ENCODE measurements at regions not wholly inside any gene's neighbourhood (a gene's known extent, or its start where the extent isn't known, plus 50 kb on each side); places are given as distances from the start of the nearest gene placed in this dataset.

GRCh38 chr9:88733651-88734421 is 198.9 kb downstream of the NXNL2 start:
- peaks cover 13 to 28% (median 27%) of the 10 kb centered on the region in 3 donors for H3K27me3 Mint-ChIP-seq
- no peak overlapping the region for H3K27ac Mint-ChIP-seq
- peaks cover 0 to 8% of the 10 kb centered on the region in 2 donors for H3K36me3 Mint-ChIP-seq
- no peak for ATAC-seq (ENCODE audit: low read depth in 2 of 2)
- no peak overlapping the region for H3K4me3 Mint-ChIP-seq
- peaks cover 0 to 11% (median 2%) of the 10 kb centered on the region in 7 donors for H3K9me3 Mint-ChIP-seq
- H3K4me1 Mint-ChIP-seq: no peaks in the 10 kb centered on the region
- DNase-seq: no peak

GRCh38 chr9:88734527-88734926 is 199.5 kb downstream of the NXNL2 start:
- Mint-ChIP-seq H3K9me3 (peaks cover 0 to 11% (median 2%) of the 10 kb centered on the region in 7 donors), H3K27ac (no peak overlapping the region), H3K4me1 (no peaks in the 10 kb centered on the region), H3K36me3 (peaks cover 0 to 8% of the 10 kb centered on the region in 2 donors), H3K27me3 (peaks cover 12 to 25% (median 22%) of the 10 kb centered on the region in 3 donors), H3K4me3 (no peak overlapping the region)
- no peak for DNase-seq
- ATAC-seq (ENCODE audit: low read depth in 2 of 2): no peak

- Mint-ChIP-seq H3K4me1 (no peaks in the 10 kb centered on the region), H3K27me3 (peaks cover 16 to 24% (median 19%) of the 10 kb centered on the region in 3 donors), H3K36me3 (peaks cover 0 to 2% of the 10 kb centered on the region in 2 donors), H3K4me3 (no peak overlapping the region), H3K27ac (no peak overlapping the region), H3K9me3 (peaks cover 0 to under 1% (median 0%) of the 10 kb centered on the region in 7 donors)
- ATAC-seq (ENCODE audit: low read depth in 2 of 2) (no peak), DNase-seq (no peak)
Observed at GRCh38 chr9:88736136-88736637, 201.2 kb downstream of the NXNL2 start.

- H3K4me3 Mint-ChIP-seq: no peak overlapping the region
- H3K9me3 Mint-ChIP-seq: no peaks in the 10 kb centered on the region
- DNase-seq: no peak
- H3K4me1 Mint-ChIP-seq: no peaks in the 10 kb centered on the region
- ATAC-seq (ENCODE audit: low read depth in 2 of 2): no peak
- no peaks in the 10 kb centered on the region for H3K36me3 Mint-ChIP-seq
- no peak overlapping the region for H3K27ac Mint-ChIP-seq
- peaks cover 19 to 27% (median 22%) of the 10 kb centered on the region in 3 donors for H3K27me3 Mint-ChIP-seq
Observed at GRCh38 chr9:88737031-88737430, 202.1 kb downstream of the NXNL2 start.

- Mint-ChIP-seq H3K4me3 (no peak overlapping the region), H3K36me3 (no peaks in the 10 kb centered on the region), H3K4me1 (no peaks in the 10 kb centered on the region), H3K27me3 (peaks cover 20 to 25% (median 22%) of the 10 kb centered on the region in 3 donors), H3K27ac (peak overlapping the region in 1 of 6 donors; percentile 48), H3K9me3 (no peaks in the 10 kb centered on the region)
- no peak for ATAC-seq (ENCODE audit: low read depth in 2 of 2)
- DNase-seq: no peak
Observed at GRCh38 chr9:88737876-88738275, 202.9 kb downstream of the NXNL2 start.

GRCh38 chr9:88738709-88739108 is 203.7 kb downstream of the NXNL2 start:
- no peaks in the 10 kb centered on the region for H3K36me3 Mint-ChIP-seq
- no peak for ATAC-seq (ENCODE audit: low read depth in 2 of 2)
- no peaks in the 10 kb centered on the region for H3K9me3 Mint-ChIP-seq
- H3K4me3 Mint-ChIP-seq: no peak overlapping the region
- DNase-seq: no peak
- H3K4me1 Mint-ChIP-seq: no peaks in the 10 kb centered on the region
- peaks cover 20 to 26% (median 22%) of the 10 kb centered on the region in 3 donors for H3K27me3 Mint-ChIP-seq
- no peak overlapping the region for H3K27ac Mint-ChIP-seq

- no peaks in the 10 kb centered on the region for H3K36me3 Mint-ChIP-seq
Observed at GRCh38 chr9:88739373-88739772, 204.4 kb downstream of the NXNL2 start.

GRCh38 chr9:88740844-88741243 is 205.9 kb downstream of the NXNL2 start:
- no peaks in the 10 kb centered on the region for H3K9me3 Mint-ChIP-seq
- ATAC-seq (ENCODE audit: low read depth in 2 of 2): no peak
- H3K36me3 Mint-ChIP-seq: no peaks in the 10 kb centered on the region
- H3K27ac Mint-ChIP-seq: no peak overlapping the region
- H3K27me3 Mint-ChIP-seq: peaks cover 20 to 37% (median 27%) of the 10 kb centered on the region in 3 donors
- DNase-seq: no peak
- no peaks in the 10 kb centered on the region for H3K4me1 Mint-ChIP-seq
- H3K4me3 Mint-ChIP-seq: no peak overlapping the region

More at GRCh38 chr9:88739373-88739772, 204.4 kb downstream of the NXNL2 start:
- Mint-ChIP-seq H3K4me3 (no peak overlapping the region), H3K4me1 (no peaks in the 10 kb centered on the region), H3K9me3 (no peaks in the 10 kb centered on the region), H3K27me3 (peaks cover 20 to 33% (median 22%) of the 10 kb centered on the region in 3 donors), H3K27ac (no peak overlapping the region)
- DNase-seq (no peak), ATAC-seq (ENCODE audit: low read depth in 2 of 2) (no peak)

- no peak for DNase-seq
- H3K27ac Mint-ChIP-seq: no peak overlapping the region
- no peaks in the 10 kb centered on the region for H3K36me3 Mint-ChIP-seq
- H3K4me1 Mint-ChIP-seq: no peaks in the 10 kb centered on the region
- H3K27me3 Mint-ChIP-seq: peaks cover 17 to 42% (median 25%) of the 10 kb centered on the region in 3 donors
- H3K9me3 Mint-ChIP-seq: no peaks in the 10 kb centered on the region
- H3K4me3 Mint-ChIP-seq: no peak overlapping the region
- no peak for ATAC-seq (ENCODE audit: low read depth in 2 of 2)
Observed at GRCh38 chr9:88741335-88741734, 206.4 kb downstream of the NXNL2 start.

GRCh38 chr9:88742483-88742882 is 207.5 kb downstream of the NXNL2 start:
- Mint-ChIP-seq H3K4me1 (no peaks in the 10 kb centered on the region), H3K4me3 (no peak overlapping the region), H3K27me3 (peaks cover 10 to 44% (median 14%) of the 10 kb centered on the region in 3 donors), H3K36me3 (no peaks in the 10 kb centered on the region), H3K27ac (no peak overlapping the region), H3K9me3 (no peaks in the 10 kb centered on the region)
- DNase-seq (no peak), ATAC-seq (ENCODE audit: low read depth in 2 of 2) (no peak)

- H3K4me3 Mint-ChIP-seq: no peak overlapping the region
- H3K9me3 Mint-ChIP-seq: no peaks in the 10 kb centered on the region
- peaks cover 10 to 44% (median 14%) of the 10 kb centered on the region in 3 donors for H3K27me3 Mint-ChIP-seq
- DNase-seq (no peak), ATAC-seq (ENCODE audit: low read depth in 2 of 2) (no peak)
- no peaks in the 10 kb centered on the region for H3K4me1 Mint-ChIP-seq
- no peaks in the 10 kb centered on the region for H3K36me3 Mint-ChIP-seq
- H3K27ac Mint-ChIP-seq: no peak overlapping the region
Observed at GRCh38 chr9:88742905-88743304, 207.9 kb downstream of the NXNL2 start.

GRCh38 chr9:88745276-88746001 is 210.5 kb downstream of the NXNL2 start:
- Mint-ChIP-seq H3K36me3 (no peaks in the 10 kb centered on the region), H3K4me1 (no peaks in the 10 kb centered on the region), H3K27me3 (peaks cover 4 to 35% (median 14%) of the 10 kb centered on the region in 3 donors), H3K4me3 (no peak overlapping the region), H3K27ac (no peak overlapping the region), H3K9me3 (peaks cover 0 to 2% (median 0%) of the 10 kb centered on the region in 7 donors)
- DNase-seq: no peak
- ATAC-seq (ENCODE audit: low read depth in 2 of 2): no peak

GRCh38 chr9:88746029-88746742 is 211.2 kb downstream of the NXNL2 start:
- H3K36me3 Mint-ChIP-seq: no peaks in the 10 kb centered on the region
- H3K27me3 Mint-ChIP-seq: peaks cover 4 to 28% (median 8%) of the 10 kb centered on the region in 3 donors
- ATAC-seq (ENCODE audit: low read depth in 2 of 2) (no peak), DNase-seq (no peak)
- peaks cover 0 to 4% (median 1%) of the 10 kb centered on the region in 7 donors for H3K9me3 Mint-ChIP-seq
- H3K27ac Mint-ChIP-seq: no peak overlapping the region
- no peak overlapping the region for H3K4me3 Mint-ChIP-seq
- no peaks in the 10 kb centered on the region for H3K4me1 Mint-ChIP-seq
